Neural cell (in vitro differentiated cells): ENCODE measurements at regions not wholly inside any gene's neighbourhood (a gene's known extent, or its start where the extent isn't known, plus 50 kb on each side); places are given as distances from the start of the nearest gene placed in this dataset.

Source experiments
- EP300 ChIP-seq: fragments of 450-650 bp; conservative IDR thresholded peaks from 2 replicates; pipeline ENCODE4 v1.6.1; 2014; ENCODE audit warnings: antibody characterized with exemption, mild to moderate bottlenecking, moderate library complexity; ENCODE audit not compliant: poor library complexity, severe bottlenecking
- EZH2 ChIP-seq: fragments of 200-600, 300-800 bp; shearing (Covaris generic), sonication (generic); IDR thresholded peaks from 2 replicates; pipeline ENCODE4 v1.6.1; 2014; ENCODE audit warnings: antibody characterized with exemption, low read length, borderline replicate concordance, mild to moderate bottlenecking; ENCODE audit not compliant: insufficient read depth, poor library complexity, severe bottlenecking
- POLR2AphosphoS5 ChIP-seq: IDR thresholded peaks from 2 replicates; pipeline ENCODE4 v1.6.1; 2012
- RAD21 ChIP-seq: fragments of 450-650 bp; conservative IDR thresholded peaks from 2 replicates; pipeline ENCODE4 v1.6.1; 2014; ENCODE audit warnings: antibody characterized with exemption, mild to moderate bottlenecking, moderate library complexity
- SMC3 ChIP-seq: fragments of 450-650 bp; conservative IDR thresholded peaks from 2 replicates; pipeline ENCODE4 v1.6.1; 2014; ENCODE audit warnings: antibody characterized with exemption, mild to moderate bottlenecking, moderate library complexity; ENCODE audit not compliant: poor library complexity
- TAF1 ChIP-seq: IDR thresholded peaks from 2 replicates; pipeline ENCODE4 v1.6.1; 2012; ENCODE audit warnings: low read depth
- TF ChIP-seq, protein P1 (sequence below): fragments of 450-650 bp; IDR thresholded peaks from 2 replicates; pipeline ENCODE4 v1.5.1; 2014; ENCODE audit warnings: antibody characterized with exemption, mild to moderate bottlenecking, moderate library complexity; ENCODE audit not compliant: poor library complexity, severe bottlenecking
- TF ChIP-seq, protein P2 (sequence below): IDR thresholded peaks from 2 replicates; pipeline ENCODE4 v1.6.1; 2012; ENCODE audit warnings: borderline replicate concordance

- TF ChIP-seq, protein P1, sequence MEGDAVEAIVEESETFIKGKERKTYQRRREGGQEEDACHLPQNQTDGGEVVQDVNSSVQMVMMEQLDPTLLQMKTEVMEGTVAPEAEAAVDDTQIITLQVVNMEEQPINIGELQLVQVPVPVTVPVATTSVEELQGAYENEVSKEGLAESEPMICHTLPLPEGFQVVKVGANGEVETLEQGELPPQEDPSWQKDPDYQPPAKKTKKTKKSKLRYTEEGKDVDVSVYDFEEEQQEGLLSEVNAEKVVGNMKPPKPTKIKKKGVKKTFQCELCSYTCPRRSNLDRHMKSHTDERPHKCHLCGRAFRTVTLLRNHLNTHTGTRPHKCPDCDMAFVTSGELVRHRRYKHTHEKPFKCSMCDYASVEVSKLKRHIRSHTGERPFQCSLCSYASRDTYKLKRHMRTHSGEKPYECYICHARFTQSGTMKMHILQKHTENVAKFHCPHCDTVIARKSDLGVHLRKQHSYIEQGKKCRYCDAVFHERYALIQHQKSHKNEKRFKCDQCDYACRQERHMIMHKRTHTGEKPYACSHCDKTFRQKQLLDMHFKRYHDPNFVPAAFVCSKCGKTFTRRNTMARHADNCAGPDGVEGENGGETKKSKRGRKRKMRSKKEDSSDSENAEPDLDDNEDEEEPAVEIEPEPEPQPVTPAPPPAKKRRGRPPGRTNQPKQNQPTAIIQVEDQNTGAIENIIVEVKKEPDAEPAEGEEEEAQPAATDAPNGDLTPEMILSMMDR: no peak
- TF ChIP-seq EP300 (no peak), RAD21 (no peak), POLR2AphosphoS5 (no peak), TAF1 (no peak), EZH2 (no peak), SMC3 (no peak)
- TF ChIP-seq, protein P2, sequence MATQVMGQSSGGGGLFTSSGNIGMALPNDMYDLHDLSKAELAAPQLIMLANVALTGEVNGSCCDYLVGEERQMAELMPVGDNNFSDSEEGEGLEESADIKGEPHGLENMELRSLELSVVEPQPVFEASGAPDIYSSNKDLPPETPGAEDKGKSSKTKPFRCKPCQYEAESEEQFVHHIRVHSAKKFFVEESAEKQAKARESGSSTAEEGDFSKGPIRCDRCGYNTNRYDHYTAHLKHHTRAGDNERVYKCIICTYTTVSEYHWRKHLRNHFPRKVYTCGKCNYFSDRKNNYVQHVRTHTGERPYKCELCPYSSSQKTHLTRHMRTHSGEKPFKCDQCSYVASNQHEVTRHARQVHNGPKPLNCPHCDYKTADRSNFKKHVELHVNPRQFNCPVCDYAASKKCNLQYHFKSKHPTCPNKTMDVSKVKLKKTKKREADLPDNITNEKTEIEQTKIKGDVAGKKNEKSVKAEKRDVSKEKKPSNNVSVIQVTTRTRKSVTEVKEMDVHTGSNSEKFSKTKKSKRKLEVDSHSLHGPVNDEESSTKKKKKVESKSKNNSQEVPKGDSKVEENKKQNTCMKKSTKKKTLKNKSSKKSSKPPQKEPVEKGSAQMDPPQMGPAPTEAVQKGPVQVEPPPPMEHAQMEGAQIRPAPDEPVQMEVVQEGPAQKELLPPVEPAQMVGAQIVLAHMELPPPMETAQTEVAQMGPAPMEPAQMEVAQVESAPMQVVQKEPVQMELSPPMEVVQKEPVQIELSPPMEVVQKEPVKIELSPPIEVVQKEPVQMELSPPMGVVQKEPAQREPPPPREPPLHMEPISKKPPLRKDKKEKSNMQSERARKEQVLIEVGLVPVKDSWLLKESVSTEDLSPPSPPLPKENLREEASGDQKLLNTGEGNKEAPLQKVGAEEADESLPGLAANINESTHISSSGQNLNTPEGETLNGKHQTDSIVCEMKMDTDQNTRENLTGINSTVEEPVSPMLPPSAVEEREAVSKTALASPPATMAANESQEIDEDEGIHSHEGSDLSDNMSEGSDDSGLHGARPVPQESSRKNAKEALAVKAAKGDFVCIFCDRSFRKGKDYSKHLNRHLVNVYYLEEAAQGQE: no peak
These were observed 1155.5 kb upstream of the TENM4 start for GRCh38 chr11:80596291-80596810.
